HL-60 (cell line): ENCODE measurements at regions not wholly inside any gene's neighbourhood (a gene's known extent, or its start where the extent isn't known, plus 50 kb on each side); places are given as distances from the start of the nearest gene placed in this dataset.
A peak's percentile ranks its signal among the peaks of the same experiment; 100 is the strongest.

ENCODE experiments used
- DNase-seq, 2 experiments: peaks; one replicate each; pipeline ENCODE4 v3.0.0-alpha.2; 2010 to 2020; ENCODE audit warnings: low read depth in 1 of 2, low spot score in 1 of 2
- H3K27ac ChIP-seq: fragments of 250-450 bp; sonication (Bioruptor Pico); replicated peaks from 2 replicates; pipeline ENCODE4 v1.5.1; 2020; ENCODE audit warnings: mild to moderate bottlenecking, moderate library complexity
- H3K27me3 ChIP-seq: fragments of 250-450 bp; sonication (Bioruptor Pico); 2 replicates; pipeline ENCODE4 v1.5.1; 2021; ENCODE audit warnings: mild to moderate bottlenecking, moderate library complexity; ENCODE audit not compliant: insufficient read depth, poor library complexity, severe bottlenecking
- H3K4me3 ChIP-seq: replicated peaks from 2 replicates; pipeline ENCODE4 v1.5.1; 2011; ENCODE audit warnings: mild to moderate bottlenecking, control low read depth, low read length; ENCODE audit not compliant: insufficient read depth
- GABPA ChIP-seq: IDR thresholded peaks from 2 replicates; pipeline ENCODE4 v1.6.1; 2012; ENCODE audit warnings: low read depth
- POLR2AphosphoS5 ChIP-seq: IDR thresholded peaks from 2 replicates; pipeline ENCODE4 v1.6.1; 2012; ENCODE audit warnings: low read depth
- SPI1 ChIP-seq: IDR thresholded peaks from 2 replicates; pipeline ENCODE4 v1.6.1; 2012; ENCODE audit warnings: low read depth, mild to moderate bottlenecking, borderline replicate concordance
- TF ChIP-seq, protein P1 (sequence below): IDR thresholded peaks from one replicate; pipeline ENCODE4 v1.5.1; 2011; ENCODE audit warnings: low read length, control low read depth, inconsistent platforms; ENCODE audit not compliant: insufficient read depth
- TF ChIP-seq, protein P2 (sequence below): IDR thresholded peaks from 2 replicates; pipeline ENCODE4 v1.6.1; 2012; ENCODE audit warnings: low read depth; ENCODE audit not compliant: insufficient replicate concordance

DNA sequence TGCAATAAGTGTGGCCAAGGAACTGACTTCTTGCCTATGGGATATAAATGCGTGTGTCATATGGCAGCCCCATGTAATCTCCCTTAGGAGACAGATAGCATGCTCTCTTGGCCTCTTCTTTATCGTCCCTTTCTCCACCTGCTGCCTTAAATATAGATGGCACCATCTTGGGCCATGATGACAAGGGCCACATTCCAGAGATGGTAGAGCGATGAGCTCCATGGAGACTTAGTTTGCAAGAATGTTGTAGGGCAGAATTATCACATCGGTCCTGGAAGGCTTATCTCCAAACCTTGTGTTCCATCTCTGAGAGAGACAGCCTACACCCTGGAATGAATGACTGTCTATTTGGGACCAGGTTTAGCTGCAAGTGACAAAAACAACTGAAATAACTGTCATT is 536.7 kb downstream of the TNS1 start:
- TF ChIP-seq SPI1, result no peak
- no peak for TF ChIP-seq POLR2AphosphoS5
- TF ChIP-seq, protein P1, sequence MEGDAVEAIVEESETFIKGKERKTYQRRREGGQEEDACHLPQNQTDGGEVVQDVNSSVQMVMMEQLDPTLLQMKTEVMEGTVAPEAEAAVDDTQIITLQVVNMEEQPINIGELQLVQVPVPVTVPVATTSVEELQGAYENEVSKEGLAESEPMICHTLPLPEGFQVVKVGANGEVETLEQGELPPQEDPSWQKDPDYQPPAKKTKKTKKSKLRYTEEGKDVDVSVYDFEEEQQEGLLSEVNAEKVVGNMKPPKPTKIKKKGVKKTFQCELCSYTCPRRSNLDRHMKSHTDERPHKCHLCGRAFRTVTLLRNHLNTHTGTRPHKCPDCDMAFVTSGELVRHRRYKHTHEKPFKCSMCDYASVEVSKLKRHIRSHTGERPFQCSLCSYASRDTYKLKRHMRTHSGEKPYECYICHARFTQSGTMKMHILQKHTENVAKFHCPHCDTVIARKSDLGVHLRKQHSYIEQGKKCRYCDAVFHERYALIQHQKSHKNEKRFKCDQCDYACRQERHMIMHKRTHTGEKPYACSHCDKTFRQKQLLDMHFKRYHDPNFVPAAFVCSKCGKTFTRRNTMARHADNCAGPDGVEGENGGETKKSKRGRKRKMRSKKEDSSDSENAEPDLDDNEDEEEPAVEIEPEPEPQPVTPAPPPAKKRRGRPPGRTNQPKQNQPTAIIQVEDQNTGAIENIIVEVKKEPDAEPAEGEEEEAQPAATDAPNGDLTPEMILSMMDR, result no peak
- TF ChIP-seq, protein P2, sequence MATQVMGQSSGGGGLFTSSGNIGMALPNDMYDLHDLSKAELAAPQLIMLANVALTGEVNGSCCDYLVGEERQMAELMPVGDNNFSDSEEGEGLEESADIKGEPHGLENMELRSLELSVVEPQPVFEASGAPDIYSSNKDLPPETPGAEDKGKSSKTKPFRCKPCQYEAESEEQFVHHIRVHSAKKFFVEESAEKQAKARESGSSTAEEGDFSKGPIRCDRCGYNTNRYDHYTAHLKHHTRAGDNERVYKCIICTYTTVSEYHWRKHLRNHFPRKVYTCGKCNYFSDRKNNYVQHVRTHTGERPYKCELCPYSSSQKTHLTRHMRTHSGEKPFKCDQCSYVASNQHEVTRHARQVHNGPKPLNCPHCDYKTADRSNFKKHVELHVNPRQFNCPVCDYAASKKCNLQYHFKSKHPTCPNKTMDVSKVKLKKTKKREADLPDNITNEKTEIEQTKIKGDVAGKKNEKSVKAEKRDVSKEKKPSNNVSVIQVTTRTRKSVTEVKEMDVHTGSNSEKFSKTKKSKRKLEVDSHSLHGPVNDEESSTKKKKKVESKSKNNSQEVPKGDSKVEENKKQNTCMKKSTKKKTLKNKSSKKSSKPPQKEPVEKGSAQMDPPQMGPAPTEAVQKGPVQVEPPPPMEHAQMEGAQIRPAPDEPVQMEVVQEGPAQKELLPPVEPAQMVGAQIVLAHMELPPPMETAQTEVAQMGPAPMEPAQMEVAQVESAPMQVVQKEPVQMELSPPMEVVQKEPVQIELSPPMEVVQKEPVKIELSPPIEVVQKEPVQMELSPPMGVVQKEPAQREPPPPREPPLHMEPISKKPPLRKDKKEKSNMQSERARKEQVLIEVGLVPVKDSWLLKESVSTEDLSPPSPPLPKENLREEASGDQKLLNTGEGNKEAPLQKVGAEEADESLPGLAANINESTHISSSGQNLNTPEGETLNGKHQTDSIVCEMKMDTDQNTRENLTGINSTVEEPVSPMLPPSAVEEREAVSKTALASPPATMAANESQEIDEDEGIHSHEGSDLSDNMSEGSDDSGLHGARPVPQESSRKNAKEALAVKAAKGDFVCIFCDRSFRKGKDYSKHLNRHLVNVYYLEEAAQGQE, result no peak
- no peak for TF ChIP-seq GABPA
- no peak for DNase-seq
- H3K4me3 ChIP-seq, result no peak overlapping the region
- H3K27me3 ChIP-seq, result peaks cover 2% of the 10 kb centered on the region
- H3K27ac ChIP-seq, result no peak overlapping the region

- Histone ChIP-seq H3K4me3 (no peak overlapping the region), H3K27me3 (peaks cover 5% of the 10 kb centered on the region), H3K27ac (no peak overlapping the region)
- TF ChIP-seq SPI1, result no peak
- TF ChIP-seq, protein P1, result no peak
- TF ChIP-seq POLR2AphosphoS5, result no peak
- no peak for TF ChIP-seq GABPA
- TF ChIP-seq, protein P2, result no peak
- DNase-seq, result no peak
Measured at GRCh38 chr2:217465100-217465499, 537.7 kb downstream of the TNS1 start.

DNA sequence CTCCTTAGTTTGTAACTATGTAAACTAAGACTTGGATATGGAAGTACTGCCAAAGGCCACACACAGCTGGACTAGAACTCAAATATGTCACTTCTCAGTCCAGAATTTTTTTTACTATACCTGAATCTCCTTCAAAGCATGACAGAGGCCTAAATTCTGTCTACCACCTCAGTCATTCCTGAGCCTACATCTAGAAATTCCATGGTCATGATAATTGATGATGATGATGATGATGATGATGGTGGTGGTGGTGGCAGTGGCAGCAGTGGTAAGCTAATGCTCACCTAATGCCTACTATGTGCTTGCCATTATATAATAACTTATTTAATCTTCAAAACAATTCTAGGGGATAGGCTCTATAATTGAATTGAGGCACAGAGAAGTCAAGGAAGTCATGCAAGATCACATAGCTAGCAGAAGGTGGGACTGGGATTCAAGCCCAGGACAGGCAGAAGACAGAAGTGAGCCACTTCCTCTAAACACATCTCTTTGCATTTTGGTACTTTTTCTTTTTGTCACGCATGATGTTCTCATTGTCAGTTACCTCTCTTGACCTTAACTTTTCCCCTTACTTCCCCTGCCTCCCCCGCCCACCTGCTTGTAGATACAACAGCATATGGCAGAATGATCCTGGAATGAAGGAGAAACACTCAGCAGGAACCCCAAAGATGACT is 539.3 kb downstream of the TNS1 start:
- TF ChIP-seq, protein P2, result no peak
- peak; percentile 41; the same call in 1 of the 2 replicates for TF ChIP-seq SPI1
- no peak overlapping the region for H3K27ac ChIP-seq
- no peak for DNase-seq

More for the DNA sequence above, 539.3 kb downstream of the TNS1 start:
- Histone ChIP-seq H3K27me3 (peaks cover 5% of the 10 kb centered on the region), H3K4me3 (no peak overlapping the region)
